ENCODE measurements at regions not wholly inside any gene's neighbourhood (a gene's known extent, or its start where the extent isn't known, plus 50 kb on each side); places are given as distances from the start of the nearest gene placed in this dataset.

DNA sequence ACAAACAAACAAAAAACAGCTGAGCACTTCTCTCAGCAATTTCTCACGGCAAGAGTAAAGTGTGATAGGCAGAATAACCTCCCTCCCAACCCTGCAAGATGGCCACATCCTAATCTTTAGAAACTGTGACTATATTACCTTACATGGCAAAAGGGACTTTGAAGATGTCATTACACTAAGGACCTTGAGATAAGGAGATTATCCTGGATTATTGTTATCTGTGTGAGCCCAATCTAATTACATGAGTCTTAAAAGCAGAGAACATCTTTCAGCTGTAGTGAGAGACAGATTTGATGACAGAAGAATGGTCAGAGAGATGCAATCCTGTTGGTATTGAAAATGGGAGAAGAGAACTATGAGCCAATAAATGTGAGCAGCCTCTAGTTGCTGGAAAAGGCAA lies 347.9 kb downstream of the CDH9 start:
- Histone ChIP-seq H3K36me3 (replicated peaks; ENCODE audit: insufficient read depth, low read depth) (no peaks in the 10 kb centered on the region), H3K9me2 (replicated peaks; ENCODE audit: insufficient read depth) (no peaks in the 10 kb centered on the region), H3K27ac (no peak overlapping the region), H3K4me3 (no peak overlapping the region), H3K27me3 (no peaks in the 10 kb centered on the region), H4K20me1 (ENCODE audit: insufficient read depth, poor library complexity, severe bottlenecking) (no peaks in the 10 kb centered on the region), H3K79me2 (no peaks in the 10 kb centered on the region), H3K4me1 (ENCODE audit: insufficient read depth) (no peaks in the 10 kb centered on the region), H2AFZ (no peak overlapping the region), H3K9me3 (ENCODE audit: low read depth) (no peaks in the 10 kb centered on the region), H3K4me2 (no peak overlapping the region)
- TF ChIP-seq EZH2 (IDR thresholded peaks at IDR 0.05; ENCODE audit: borderline replicate concordance): no peak
- no peak for TF ChIP-seq EZH2phosphoT487 (IDR thresholded peaks at IDR 0.05; ENCODE audit: low read depth, severe bottlenecking, unreplicated experiment)
- TF ChIP-seq, protein P1, sequence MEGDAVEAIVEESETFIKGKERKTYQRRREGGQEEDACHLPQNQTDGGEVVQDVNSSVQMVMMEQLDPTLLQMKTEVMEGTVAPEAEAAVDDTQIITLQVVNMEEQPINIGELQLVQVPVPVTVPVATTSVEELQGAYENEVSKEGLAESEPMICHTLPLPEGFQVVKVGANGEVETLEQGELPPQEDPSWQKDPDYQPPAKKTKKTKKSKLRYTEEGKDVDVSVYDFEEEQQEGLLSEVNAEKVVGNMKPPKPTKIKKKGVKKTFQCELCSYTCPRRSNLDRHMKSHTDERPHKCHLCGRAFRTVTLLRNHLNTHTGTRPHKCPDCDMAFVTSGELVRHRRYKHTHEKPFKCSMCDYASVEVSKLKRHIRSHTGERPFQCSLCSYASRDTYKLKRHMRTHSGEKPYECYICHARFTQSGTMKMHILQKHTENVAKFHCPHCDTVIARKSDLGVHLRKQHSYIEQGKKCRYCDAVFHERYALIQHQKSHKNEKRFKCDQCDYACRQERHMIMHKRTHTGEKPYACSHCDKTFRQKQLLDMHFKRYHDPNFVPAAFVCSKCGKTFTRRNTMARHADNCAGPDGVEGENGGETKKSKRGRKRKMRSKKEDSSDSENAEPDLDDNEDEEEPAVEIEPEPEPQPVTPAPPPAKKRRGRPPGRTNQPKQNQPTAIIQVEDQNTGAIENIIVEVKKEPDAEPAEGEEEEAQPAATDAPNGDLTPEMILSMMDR (IDR thresholded peaks at IDR 0.05; ENCODE audit: poor library complexity): no peak
- no peak for DNase-seq (ENCODE audit: low spot score)
- WGBS (ENCODE audit: low lambda C conversion rate, missing lambda C conversion rate): 21% methylated on average over 1 of the region's 1 CpG

DNA sequence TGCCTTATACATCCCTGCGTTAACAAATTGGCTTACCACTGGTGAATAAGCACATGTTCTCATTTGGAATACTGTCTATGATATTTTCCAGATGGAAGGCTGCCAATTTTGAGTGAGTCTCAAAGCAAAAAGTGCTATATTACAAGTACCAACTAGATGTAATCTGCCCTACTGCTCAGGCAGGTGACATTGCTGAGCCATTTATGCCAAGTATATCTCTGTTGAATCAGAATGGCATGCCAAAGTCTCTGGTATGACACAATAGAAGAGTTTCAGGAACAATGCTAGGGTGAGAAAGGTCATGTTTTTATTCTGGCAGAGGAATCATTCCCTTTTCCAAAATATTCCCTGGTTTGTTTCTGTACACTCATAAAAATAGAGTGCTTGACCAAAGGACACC lies 356.5 kb downstream of the CDH9 start:
- Histone ChIP-seq H3K79me2 (no peaks in the 10 kb centered on the region), H3K36me3 (replicated peaks; ENCODE audit: insufficient read depth, low read depth) (no peaks in the 10 kb centered on the region), H3K27me3 (no peaks in the 10 kb centered on the region), H3K4me3 (no peak overlapping the region), H2AFZ (no peak overlapping the region), H4K20me1 (ENCODE audit: insufficient read depth, poor library complexity, severe bottlenecking) (no peaks in the 10 kb centered on the region), H3K4me2 (no peak overlapping the region), H3K9me2 (replicated peaks; ENCODE audit: insufficient read depth) (no peaks in the 10 kb centered on the region), H3K27ac (no peak overlapping the region), H3K9me3 (ENCODE audit: low read depth) (no peaks in the 10 kb centered on the region), H3K4me1 (ENCODE audit: insufficient read depth) (peaks cover 3% of the 10 kb centered on the region)
- TF ChIP-seq EZH2 (IDR thresholded peaks at IDR 0.05; ENCODE audit: borderline replicate concordance) (no peak), EZH2phosphoT487 (IDR thresholded peaks at IDR 0.05; ENCODE audit: low read depth, severe bottlenecking, unreplicated experiment) (no peak)
- TF ChIP-seq, protein P1 (IDR thresholded peaks at IDR 0.05; ENCODE audit: poor library complexity): no peak
- 95% methylated on average over 1 of the region's 1 CpG for WGBS (ENCODE audit: low lambda C conversion rate, missing lambda C conversion rate)
- DNase-seq (ENCODE audit: low spot score): no peak

DNA sequence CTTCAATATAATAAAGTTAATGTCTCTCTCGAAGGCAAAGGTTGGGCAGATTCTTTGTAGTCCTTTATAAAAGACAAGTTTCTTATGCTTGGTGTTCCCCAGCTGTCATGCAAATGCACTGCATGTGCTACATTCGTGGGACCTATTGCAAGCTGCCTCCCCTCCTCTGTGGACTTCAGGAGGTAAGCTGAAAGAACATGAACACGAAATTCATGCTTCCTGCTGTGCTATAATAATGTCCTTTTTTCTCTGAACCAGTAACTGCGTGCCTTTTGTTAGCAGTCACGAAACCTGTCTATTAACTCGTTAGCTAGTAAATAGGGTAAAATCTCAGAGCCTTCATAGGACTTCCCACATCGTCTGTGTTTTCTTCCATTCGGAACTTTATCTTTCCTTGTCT lies 363.5 kb downstream of the CDH9 start:
- Histone ChIP-seq H4K20me1 (ENCODE audit: insufficient read depth, poor library complexity, severe bottlenecking) (no peaks in the 10 kb centered on the region), H3K27ac (no peak overlapping the region), H3K36me3 (replicated peaks; ENCODE audit: insufficient read depth, low read depth) (no peaks in the 10 kb centered on the region), H3K79me2 (no peaks in the 10 kb centered on the region), H3K9me3 (ENCODE audit: low read depth) (no peaks in the 10 kb centered on the region), H3K4me1 (ENCODE audit: insufficient read depth) (peaks cover 3% of the 10 kb centered on the region), H3K27me3 (no peaks in the 10 kb centered on the region), H3K4me2 (peak overlapping the region; percentile 55), H2AFZ (no peak overlapping the region), H3K4me3 (no peak overlapping the region), H3K9me2 (replicated peaks; ENCODE audit: insufficient read depth) (no peaks in the 10 kb centered on the region)
- no peak for TF ChIP-seq EZH2phosphoT487 (IDR thresholded peaks at IDR 0.05; ENCODE audit: low read depth, severe bottlenecking, unreplicated experiment)
- no peak for TF ChIP-seq EZH2 (IDR thresholded peaks at IDR 0.05; ENCODE audit: borderline replicate concordance)
- TF ChIP-seq, protein P1 (IDR thresholded peaks at IDR 0.05; ENCODE audit: poor library complexity): no peak
- WGBS (ENCODE audit: low lambda C conversion rate, missing lambda C conversion rate): 52% methylated on average over 8 of the region's 8 CpGs
- DNase-seq (ENCODE audit: low spot score): no peak

DNA sequence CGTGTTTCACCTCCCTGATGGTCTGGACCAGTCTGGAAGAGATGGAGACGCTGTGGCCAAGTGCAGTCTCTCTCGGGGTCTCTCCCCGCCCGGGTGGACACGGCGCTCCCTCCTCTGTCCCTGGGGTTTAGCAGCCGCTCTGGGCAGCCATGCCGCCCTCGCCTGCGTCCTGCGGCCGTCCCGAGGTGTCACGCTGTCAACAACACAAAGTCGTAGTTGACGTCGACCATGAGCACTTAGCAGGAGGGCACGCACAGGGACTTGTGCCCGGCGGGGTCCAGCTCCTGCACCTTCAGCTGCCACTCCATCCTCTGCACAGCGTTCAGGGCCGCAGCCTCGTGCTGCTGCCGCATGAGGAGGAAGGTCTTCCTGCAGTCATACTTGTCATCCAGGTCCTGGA lies 368.9 kb downstream of the CDH9 start:
- no peaks in the 10 kb centered on the region for H4K20me1 ChIP-seq (ENCODE audit: insufficient read depth, poor library complexity, severe bottlenecking)
- no peak for DNase-seq (ENCODE audit: low spot score)
- no peaks in the 10 kb centered on the region for H3K9me2 ChIP-seq (replicated peaks; ENCODE audit: insufficient read depth)
- H3K4me1 ChIP-seq (ENCODE audit: insufficient read depth): no peaks in the 10 kb centered on the region
- no peak overlapping the region for H3K27ac ChIP-seq
- no peaks in the 10 kb centered on the region for H3K9me3 ChIP-seq (ENCODE audit: low read depth)
- no peak overlapping the region for H2AFZ ChIP-seq
- 95% methylated on average over 24 of the region's 25 CpGs for WGBS (ENCODE audit: low lambda C conversion rate, missing lambda C conversion rate)
- H3K4me3 ChIP-seq: no peak overlapping the region
- no peaks in the 10 kb centered on the region for H3K79me2 ChIP-seq
- TF ChIP-seq EZH2phosphoT487 (IDR thresholded peaks at IDR 0.05; ENCODE audit: low read depth, severe bottlenecking, unreplicated experiment) (no peak), EZH2 (IDR thresholded peaks at IDR 0.05; ENCODE audit: borderline replicate concordance) (no peak)
- TF ChIP-seq, protein P1 (IDR thresholded peaks at IDR 0.05; ENCODE audit: poor library complexity): no peak
- no peak overlapping the region for H3K4me2 ChIP-seq
- no peaks in the 10 kb centered on the region for H3K27me3 ChIP-seq
- no peaks in the 10 kb centered on the region for H3K36me3 ChIP-seq (replicated peaks; ENCODE audit: insufficient read depth, low read depth)

All from hepatocyte (in vitro differentiated cells).